ENCODE measurements at regions not wholly inside any gene's neighbourhood (a gene's known extent, or its start where the extent isn't known, plus 50 kb on each side); places are given as distances from the start of the nearest gene placed in this dataset.

- no peak for TF ChIP-seq CTCF (IDR thresholded peaks at IDR 0.05)
These were observed 77.8 kb upstream of the KCNMB2 start for GRCh38 chr3:178458313-178459037.

- no peak for TF ChIP-seq CTCF (IDR thresholded peaks at IDR 0.05)
These were observed 77.2 kb upstream of the KCNMB2 start for GRCh38 chr3:178459038-178459410.

- no peak for TF ChIP-seq CTCF (IDR thresholded peaks at IDR 0.05)
These were observed 70.7 kb upstream of the KCNMB2 start for GRCh38 chr3:178465260-178466180.

- TF ChIP-seq CTCF (IDR thresholded peaks at IDR 0.05) = no peak
These were observed 63.3 kb upstream of the KCNMB2 start for GRCh38 chr3:178472941-178473340.

- no peak for TF ChIP-seq CTCF (IDR thresholded peaks at IDR 0.05)
These were observed 61.7 kb upstream of the KCNMB2 start for GRCh38 chr3:178474526-178474925.

- no peak for TF ChIP-seq CTCF (IDR thresholded peaks at IDR 0.05)
These were observed 61.2 kb upstream of the KCNMB2 start for GRCh38 chr3:178475062-178475461.

- TF ChIP-seq CTCF (IDR thresholded peaks at IDR 0.05) = no peak
These were observed 59.4 kb upstream of the KCNMB2 start for GRCh38 chr3:178476886-178477285.

Measured in LNCAP (cell line).